HK-2 (cell line): ENCODE measurements at regions not wholly inside any gene's neighbourhood (a gene's known extent, or its start where the extent isn't known, plus 50 kb on each side); places are given as distances from the start of the nearest gene placed in this dataset.

Experiments
- DNase-seq: peaks from one replicate; pipeline ENCODE4 v3.0.0-alpha.2; 2018; ENCODE audit not compliant: unreplicated experiment

DNA sequence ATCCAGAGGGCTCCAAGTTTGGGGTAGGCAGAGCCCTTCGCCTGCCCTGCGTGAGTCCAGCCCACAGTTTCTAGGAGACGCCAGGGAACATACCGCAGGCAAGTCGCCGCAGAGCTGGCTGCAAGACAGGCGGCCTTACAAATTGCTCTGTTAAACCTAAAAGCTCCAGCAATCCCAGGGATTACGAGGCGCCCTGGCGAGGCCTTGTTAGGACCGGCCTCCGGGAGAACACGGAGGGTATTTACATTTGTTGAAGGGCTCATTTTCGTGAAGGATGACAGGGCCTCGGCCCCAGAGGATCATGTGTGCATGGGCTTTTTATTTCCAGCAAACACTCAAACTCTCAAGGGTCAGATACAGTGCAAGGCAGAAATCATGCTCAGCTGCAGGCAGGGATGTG is 77.6 kb upstream of the FOXF1 start:
- no peak for DNase-seq

- no peak for DNase-seq
Measured at GRCh38 chr16:86436466-86437185, 73.7 kb upstream of the FOXF1 start.

GRCh38 chr16:86437348-86437747 is 73.0 kb upstream of the FOXF1 start:
- no peak for DNase-seq

DNA sequence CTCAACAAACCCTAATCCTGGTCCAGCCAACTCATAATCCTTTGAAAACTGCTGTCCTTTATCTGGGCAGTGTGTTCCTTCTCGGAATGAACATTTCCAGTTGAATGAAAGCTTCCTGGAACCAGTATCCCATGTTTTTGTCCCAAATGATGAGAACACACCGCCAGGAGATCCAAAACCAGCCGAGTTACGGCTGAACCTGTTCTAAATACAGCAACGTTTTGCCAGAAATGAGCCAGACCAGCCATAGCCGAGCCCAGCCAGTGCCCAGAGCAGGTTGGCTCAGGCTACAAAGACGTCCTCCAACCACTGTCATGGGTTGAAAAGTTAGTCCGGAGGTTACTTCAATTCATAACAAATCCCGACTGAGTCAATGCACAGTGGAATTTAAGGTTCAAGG is 67.6 kb upstream of the FOXF1 start:
- no peak for DNase-seq

GRCh38 chr16:86443508-86444147 is 66.7 kb upstream of the FOXF1 start:
- no peak for DNase-seq

GRCh38 chr16:86444261-86444660 is 66.1 kb upstream of the FOXF1 start:
- DNase-seq = no peak

DNA sequence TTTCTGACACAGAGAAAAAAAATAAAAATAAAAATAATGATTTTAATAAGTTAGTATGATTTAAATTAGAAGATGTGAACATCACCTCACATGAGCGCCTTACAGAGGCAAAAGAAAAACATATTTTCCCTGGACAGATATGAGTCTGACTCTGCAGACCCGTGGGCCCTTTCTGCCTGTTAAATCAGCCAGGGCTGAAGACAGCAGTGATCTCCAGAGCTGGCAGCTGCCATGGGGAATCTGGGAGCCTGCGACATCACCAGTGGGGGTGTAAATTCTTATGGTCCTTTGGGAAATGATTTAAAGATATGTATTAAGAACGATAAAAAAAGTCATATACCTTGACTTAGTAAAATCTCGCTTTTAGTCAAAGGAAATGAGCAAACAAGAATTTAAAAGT is 65.7 kb upstream of the FOXF1 start:
- DNase-seq = no peak

GRCh38 chr16:86446279-86446678 is 64.0 kb upstream of the FOXF1 start:
- no peak for DNase-seq

- DNase-seq = no peak
Measured at GRCh38 chr16:86447228-86447627, 63.1 kb upstream of the FOXF1 start.

GRCh38 chr16:86448306-86448890 is 61.9 kb upstream of the FOXF1 start:
- no peak for DNase-seq

GRCh38 chr16:86449446-86450095 is 60.8 kb upstream of the FOXF1 start:
- DNase-seq = no peak

DNA sequence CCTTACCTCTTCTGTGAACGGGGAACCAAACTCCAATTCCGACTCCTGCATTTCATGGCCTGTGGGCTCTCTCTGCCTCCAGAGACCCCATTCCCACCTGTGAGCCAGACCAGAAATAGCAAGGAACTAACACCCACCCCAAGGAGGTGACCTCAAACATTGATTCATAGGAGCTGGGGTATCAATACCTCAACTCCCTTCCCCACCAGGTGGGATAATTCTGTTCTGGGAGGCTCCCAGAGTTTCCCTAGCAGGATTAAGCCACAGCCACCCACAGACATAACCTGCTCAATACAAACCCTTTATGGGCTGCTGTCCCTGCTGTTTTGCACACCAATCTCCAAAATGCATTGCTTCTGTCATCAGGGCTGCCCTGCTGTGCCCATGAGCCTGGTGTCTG is 59.6 kb upstream of the FOXF1 start:
- DNase-seq = no peak

- no peak for DNase-seq
Measured at GRCh38 chr16:86452451-86452850, 57.9 kb upstream of the FOXF1 start.

DNA sequence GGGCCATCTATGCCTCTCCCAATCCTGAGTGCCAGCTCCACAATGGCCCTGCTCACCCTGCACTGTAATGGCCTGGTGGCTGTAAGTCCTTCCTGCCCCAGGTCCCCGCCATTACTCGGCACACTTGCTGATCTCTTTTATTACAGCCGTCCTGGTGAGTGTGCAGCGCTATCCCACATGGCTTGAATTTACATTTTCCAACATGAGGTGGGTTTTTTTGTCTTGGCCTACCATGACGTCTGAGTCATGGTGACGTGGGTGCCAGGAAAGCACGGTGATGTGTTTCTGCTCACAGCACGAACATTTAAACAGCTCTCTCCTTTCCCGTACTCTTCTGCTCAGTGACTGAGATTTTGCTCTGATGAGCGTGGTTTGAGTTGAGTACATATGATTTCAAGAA is 55.2 kb upstream of the FOXF1 start:
- no peak for DNase-seq

DNA sequence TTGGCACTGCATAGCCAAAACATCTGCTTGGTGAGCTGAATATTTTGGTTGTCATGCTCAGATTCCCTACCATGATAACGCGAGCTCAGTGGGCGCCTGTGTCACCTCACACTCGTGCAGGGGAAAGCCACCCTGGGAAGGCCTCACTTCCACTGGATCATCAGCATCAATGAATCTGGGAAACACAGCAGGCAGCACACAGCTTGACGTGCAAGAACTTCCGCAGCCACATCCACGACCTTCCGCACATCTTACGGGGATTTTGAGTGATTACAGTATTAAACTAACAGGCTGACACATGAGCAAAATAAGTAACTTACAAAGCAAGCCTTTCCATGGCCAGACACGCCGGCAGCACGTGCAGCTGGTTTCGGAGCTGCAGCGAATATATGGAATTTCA is 54.7 kb upstream of the FOXF1 start:
- no peak for DNase-seq

DNA sequence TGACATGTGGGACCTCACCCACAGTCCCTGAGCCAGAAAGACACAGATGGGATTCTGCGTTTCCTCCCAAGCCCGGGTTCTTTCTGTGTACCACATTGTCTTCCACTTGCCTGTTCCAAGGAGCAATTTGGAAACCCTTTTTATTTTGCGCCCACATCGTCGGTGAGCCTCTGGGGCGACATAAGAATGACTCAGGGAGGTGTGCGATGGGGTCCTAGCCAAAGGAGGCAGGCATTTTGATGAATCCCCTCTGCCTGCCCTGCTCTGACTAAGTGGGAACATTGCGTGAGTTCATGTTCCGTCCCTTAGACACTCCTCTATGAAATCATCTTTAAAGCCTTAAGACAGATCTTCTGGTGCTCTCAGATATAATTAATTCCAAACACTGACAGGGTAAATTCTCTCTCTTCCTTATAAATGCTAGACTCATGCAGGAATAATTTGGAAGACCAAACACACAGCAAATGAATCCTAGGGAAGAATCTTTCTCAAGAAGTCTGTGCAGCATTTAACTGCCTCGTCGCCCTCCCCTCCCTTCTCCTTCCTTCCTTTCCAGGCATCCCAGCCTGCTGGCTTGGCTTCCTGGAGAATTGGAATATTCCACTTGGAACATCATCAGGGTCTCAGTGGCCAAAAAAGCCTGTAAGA is 52.7 kb upstream of the FOXF1 start:
- DNase-seq = no peak

DNA sequence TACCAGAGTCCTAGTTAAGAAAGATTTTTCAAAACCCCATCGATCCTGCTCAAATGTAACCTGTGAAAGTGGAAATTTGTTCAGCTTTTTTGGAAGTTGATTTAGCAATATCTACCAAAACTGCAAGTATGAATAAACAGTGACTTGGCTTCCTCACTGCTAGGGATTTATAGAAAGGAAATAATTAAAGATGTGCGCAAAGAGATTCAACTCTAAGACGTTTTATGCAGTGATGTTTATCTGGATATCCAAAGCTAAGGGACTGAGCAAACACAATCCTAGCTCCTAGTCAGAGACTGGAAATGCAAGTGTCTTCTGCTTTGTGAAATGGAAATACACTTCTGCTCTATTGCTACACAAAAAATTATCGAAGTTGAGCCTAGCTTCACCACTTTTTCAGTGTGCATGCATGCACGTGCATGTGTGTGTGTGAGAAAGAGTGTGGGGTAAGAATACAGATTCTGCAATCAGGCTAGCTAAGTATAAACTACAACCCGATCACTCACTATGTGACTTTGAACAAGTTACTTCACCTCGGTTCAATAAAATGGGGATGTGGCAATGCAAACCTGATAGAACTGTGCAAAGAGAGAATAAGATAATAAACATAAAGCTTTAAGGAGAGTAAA is 52.1 kb upstream of the FOXF1 start:
- DNase-seq = no peak

DNA sequence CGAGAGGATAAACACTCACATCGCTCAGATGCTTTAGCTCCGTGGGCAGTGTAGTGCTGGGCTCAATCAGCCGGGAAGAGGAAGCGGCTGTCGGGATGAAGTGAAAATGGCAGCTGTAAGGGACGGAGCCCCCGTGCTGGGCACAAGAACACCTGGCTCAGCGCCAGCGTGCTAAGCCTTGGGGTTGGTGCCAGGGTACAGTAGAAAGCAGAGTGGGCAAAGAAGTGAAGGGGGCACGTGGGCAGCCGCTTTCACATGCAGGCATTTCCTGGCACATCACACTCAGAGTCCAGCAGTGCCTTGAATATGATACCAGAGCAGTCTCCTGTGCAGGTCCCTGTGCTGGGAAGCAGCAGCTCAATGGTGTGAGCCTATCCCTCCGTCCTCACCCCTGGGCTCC is 51.1 kb upstream of the FOXF1 start:
- DNase-seq = no peak
